GM18519 (cell line): ENCODE measurements at regions not wholly inside any gene's neighbourhood (a gene's known extent, or its start where the extent isn't known, plus 50 kb on each side); places are given as distances from the start of the nearest gene placed in this dataset.

Source experiments
- ATAC-seq: cut with Tn5 transposase; IDR thresholded peaks from one replicate; pipeline ENCODE4 v1.9.1; 2021; ENCODE audit warnings: mild to moderate bottlenecking, moderate library complexity; ENCODE audit not compliant: unreplicated experiment, low FRiP score

- no peak for ATAC-seq
Observed at GRCh38 chr2:41972819-41973218, 75.0 kb upstream of the PKDCC start.

GRCh38 chr2:41973871-41974270, 74.0 kb upstream of the PKDCC start:
- ATAC-seq, result no peak

- ATAC-seq, result no peak
Observed at GRCh38 chr2:41981417-41981816, 66.4 kb upstream of the PKDCC start.

GRCh38 chr2:41985573-41986095, 62.2 kb upstream of the PKDCC start:
- ATAC-seq, result no peak

GRCh38 chr2:41989501-41990180, 58.2 kb upstream of the PKDCC start:
- no peak for ATAC-seq

- no peak for ATAC-seq
Observed at GRCh38 chr2:41990245-41990644, 57.6 kb upstream of the PKDCC start.

- ATAC-seq, result no peak
Observed at GRCh38 chr2:41990688-41991087, 57.1 kb upstream of the PKDCC start.

- ATAC-seq, result no peak
Observed at GRCh38 chr2:41992056-41992642, 55.7 kb upstream of the PKDCC start.

- ATAC-seq, result no peak
Observed at GRCh38 chr2:41992671-41993434, 55.0 kb upstream of the PKDCC start.

GRCh38 chr2:41993435-41993925, 54.3 kb upstream of the PKDCC start:
- ATAC-seq, result no peak

GRCh38 chr2:41994233-41994637, 53.6 kb upstream of the PKDCC start:
- no peak for ATAC-seq

GRCh38 chr2:41994661-41995060, 53.2 kb upstream of the PKDCC start:
- ATAC-seq, result no peak

GRCh38 chr2:41997561-41997960, 50.3 kb upstream of the PKDCC start:
- no peak for ATAC-seq
